ENCODE measurements at regions not wholly inside any gene's neighbourhood (a gene's known extent, or its start where the extent isn't known, plus 50 kb on each side); places are given as distances from the start of the nearest gene placed in this dataset.
A peak's percentile ranks its signal among the peaks of the same experiment; 100 is the strongest.

DNA sequence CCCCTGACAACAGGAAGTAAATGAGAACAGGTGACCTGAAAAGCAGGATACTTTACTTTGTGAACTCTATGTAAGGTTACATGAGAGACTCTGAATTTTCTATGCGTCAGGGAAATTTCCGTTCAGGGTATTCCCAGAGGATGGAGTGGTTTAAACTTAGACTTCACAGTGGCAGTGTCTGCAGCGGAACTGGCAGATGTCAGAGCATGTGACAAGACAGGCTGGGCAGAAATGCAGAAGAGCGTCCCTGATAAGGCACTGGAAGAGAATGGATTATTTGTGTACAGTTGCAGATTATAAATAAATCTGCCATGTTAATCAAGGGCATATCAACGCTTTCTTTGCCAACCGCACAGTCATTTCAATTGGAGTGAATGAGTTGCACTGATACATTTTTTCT is 598.4 kb upstream of the ZNF717 start:
- no peak overlapping the region for H3K4me3 ChIP-seq
- WGBS, 2 donors = 52 to 79% methylated on average over 6 of the region's 6 CpGs
- no peaks in the 10 kb centered on the region for H3K4me1 ChIP-seq
- H3K27ac ChIP-seq = no peak overlapping the region
- intact Hi-C loops (cut with DNase I; ENCODE audit: low total_unique reads) = no loop called here
- no peaks in the 10 kb centered on the region for H3K27me3 ChIP-seq
- H3K36me3 ChIP-seq (ENCODE audit: low read depth, missing control alignments) = no peaks in the 10 kb centered on the region
- DNase-seq = peak; percentile 73
- H3K9me3 ChIP-seq = no peaks in the 10 kb centered on the region
- TF ChIP-seq, protein P1, sequence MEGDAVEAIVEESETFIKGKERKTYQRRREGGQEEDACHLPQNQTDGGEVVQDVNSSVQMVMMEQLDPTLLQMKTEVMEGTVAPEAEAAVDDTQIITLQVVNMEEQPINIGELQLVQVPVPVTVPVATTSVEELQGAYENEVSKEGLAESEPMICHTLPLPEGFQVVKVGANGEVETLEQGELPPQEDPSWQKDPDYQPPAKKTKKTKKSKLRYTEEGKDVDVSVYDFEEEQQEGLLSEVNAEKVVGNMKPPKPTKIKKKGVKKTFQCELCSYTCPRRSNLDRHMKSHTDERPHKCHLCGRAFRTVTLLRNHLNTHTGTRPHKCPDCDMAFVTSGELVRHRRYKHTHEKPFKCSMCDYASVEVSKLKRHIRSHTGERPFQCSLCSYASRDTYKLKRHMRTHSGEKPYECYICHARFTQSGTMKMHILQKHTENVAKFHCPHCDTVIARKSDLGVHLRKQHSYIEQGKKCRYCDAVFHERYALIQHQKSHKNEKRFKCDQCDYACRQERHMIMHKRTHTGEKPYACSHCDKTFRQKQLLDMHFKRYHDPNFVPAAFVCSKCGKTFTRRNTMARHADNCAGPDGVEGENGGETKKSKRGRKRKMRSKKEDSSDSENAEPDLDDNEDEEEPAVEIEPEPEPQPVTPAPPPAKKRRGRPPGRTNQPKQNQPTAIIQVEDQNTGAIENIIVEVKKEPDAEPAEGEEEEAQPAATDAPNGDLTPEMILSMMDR (IDR thresholded peaks at IDR 0.05) = no peak

DNA sequence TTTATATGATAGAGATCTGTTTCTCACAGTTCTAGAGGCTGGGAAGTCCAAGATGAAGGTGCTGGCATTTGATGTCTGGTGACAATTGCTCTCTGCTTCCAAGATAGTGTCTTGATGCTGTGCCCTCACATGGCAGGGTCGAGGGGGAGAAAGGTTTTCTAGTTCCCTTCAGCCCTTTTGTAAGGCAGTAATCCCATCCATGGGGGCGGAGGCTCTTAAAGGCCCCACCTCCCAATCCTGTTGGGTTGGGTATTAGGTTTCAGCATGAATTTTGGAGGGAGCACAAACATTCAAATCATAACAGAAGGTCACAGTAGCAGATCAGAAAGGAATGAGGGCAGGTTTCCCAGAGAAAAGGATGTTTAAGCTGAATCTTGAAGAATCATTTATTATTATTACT is 601.7 kb upstream of the ZNF717 start:
- H3K27me3 ChIP-seq = no peaks in the 10 kb centered on the region
- no peaks in the 10 kb centered on the region for H3K36me3 ChIP-seq (ENCODE audit: low read depth, missing control alignments)
- no peak overlapping the region for H3K4me3 ChIP-seq
- H3K27ac ChIP-seq = no peak overlapping the region
- intact Hi-C loops (cut with DNase I; ENCODE audit: low total_unique reads) = no loop called here
- H3K4me1 ChIP-seq = no peaks in the 10 kb centered on the region
- H3K9me3 ChIP-seq = no peaks in the 10 kb centered on the region
- 77 to 88% methylated on average over 2 of the region's 2 CpGs for WGBS, 2 donors
- no peak for DNase-seq
- TF ChIP-seq, protein P1 (IDR thresholded peaks at IDR 0.05) = no peak
- TF ChIP-seq POLR2A (IDR thresholded peaks at IDR 0.05) = no peak

DNA sequence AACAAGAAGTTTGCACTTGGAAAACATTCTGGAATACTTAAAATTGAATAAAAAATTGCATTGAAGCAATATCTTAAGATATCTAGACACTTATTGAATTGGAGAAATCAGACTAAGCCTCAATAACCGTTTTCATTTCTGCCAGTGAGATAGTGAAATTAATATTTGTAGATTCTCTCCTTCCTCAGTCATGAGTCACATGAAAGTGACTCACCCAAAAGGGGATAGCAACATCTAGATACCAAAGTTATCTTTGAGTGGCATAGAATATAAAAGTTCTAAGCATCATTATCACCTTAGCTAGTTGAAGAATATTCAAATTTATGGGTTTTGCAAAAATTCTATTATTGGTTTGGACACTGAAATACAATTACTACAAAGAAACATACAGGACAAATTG is 614.8 kb upstream of the ZNF717 start:
- DNase-seq = no peak
- Histone ChIP-seq H3K4me1 (no peaks in the 10 kb centered on the region), H3K27ac (no peak overlapping the region), H3K27me3 (no peaks in the 10 kb centered on the region), H3K9me3 (no peaks in the 10 kb centered on the region), H3K36me3 (ENCODE audit: low read depth, missing control alignments) (no peaks in the 10 kb centered on the region), H3K4me3 (no peak overlapping the region)
- intact Hi-C loops (cut with DNase I; ENCODE audit: low total_unique reads) = no loop called here
- TF ChIP-seq, protein P1 (IDR thresholded peaks at IDR 0.05) = no peak
- TF ChIP-seq POLR2A (IDR thresholded peaks at IDR 0.05) = no peak
- 55 to 71% methylated on average over 1 of the region's 1 CpG for WGBS, 2 donors

DNA sequence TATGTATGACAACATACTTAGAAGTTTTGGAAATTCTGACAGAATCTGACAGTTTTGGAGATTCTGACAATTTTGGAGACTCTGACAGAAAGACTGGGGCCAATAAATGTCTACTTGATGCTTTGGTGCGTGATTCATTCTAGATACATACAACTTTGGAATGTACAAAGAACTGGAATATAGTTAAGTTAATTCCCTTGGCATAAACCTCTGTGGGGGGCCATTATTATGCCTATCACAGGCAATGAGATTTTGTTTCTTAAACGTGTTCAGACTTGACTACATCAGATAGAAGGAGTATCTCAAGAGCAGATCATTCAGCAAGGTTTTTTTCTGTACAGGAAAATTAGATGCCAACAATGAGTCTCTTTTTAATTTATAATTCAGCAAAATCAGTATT is 617.6 kb upstream of the ZNF717 start:
- Histone ChIP-seq H3K9me3 (no peaks in the 10 kb centered on the region), H3K27me3 (no peaks in the 10 kb centered on the region), H3K4me3 (no peak overlapping the region), H3K36me3 (ENCODE audit: low read depth, missing control alignments) (no peaks in the 10 kb centered on the region), H3K4me1 (no peaks in the 10 kb centered on the region), H3K27ac (no peak overlapping the region)
- intact Hi-C loops (cut with DNase I; ENCODE audit: low total_unique reads) = no loop called here
- TF ChIP-seq, protein P1 (IDR thresholded peaks at IDR 0.05) = no peak
- no peak for TF ChIP-seq POLR2A (IDR thresholded peaks at IDR 0.05)
- WGBS, 2 donors = 57 to 64% methylated on average over 2 of the region's 2 CpGs
- no peak for DNase-seq

DNA sequence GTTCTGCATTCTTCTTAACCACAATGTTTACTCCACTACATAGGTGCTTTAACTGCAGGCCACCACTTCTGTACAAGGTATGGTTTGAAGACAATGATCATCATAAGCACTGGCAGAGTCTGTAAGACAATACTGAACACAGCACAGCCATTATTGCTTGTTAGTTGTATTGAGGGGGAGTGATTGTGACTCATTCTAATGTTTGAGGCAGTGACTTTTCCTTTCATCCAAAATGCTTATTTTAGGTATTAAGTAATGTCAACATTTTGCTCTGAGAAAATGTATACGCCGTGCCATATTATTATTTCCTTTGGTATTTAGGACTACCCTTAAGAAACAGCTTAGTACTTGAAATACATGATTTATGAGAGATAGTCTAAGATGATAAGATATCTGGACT is 618.2 kb upstream of the ZNF717 start:
- DNase-seq = no peak

More for the DNA sequence above, 618.2 kb upstream of the ZNF717 start:
- intact Hi-C loops (cut with DNase I; ENCODE audit: low total_unique reads) = no loop called here
- WGBS, 2 donors = 70 to 87% methylated on average over 2 of the region's 2 CpGs
- TF ChIP-seq, protein P1 (IDR thresholded peaks at IDR 0.05) = no peak
- TF ChIP-seq POLR2A (IDR thresholded peaks at IDR 0.05) = no peak
- H3K27me3 ChIP-seq = no peaks in the 10 kb centered on the region
- H3K27ac ChIP-seq = no peak overlapping the region
- H3K4me3 ChIP-seq = no peak overlapping the region
- no peaks in the 10 kb centered on the region for H3K9me3 ChIP-seq
- no peaks in the 10 kb centered on the region for H3K4me1 ChIP-seq
- no peaks in the 10 kb centered on the region for H3K36me3 ChIP-seq (ENCODE audit: low read depth, missing control alignments)

Measured in testis (tissue), 2 donors.